ENCODE measurements at regions not wholly inside any gene's neighbourhood (a gene's known extent, or its start where the extent isn't known, plus 50 kb on each side); places are given as distances from the start of the nearest gene placed in this dataset.
"Not testable (repeated sequence)": the region's sequence is repeated elsewhere in the genome, so short reads cannot be mapped to it uniquely, and the experiment has no call there.

GRCh38 chr6:10140824-10141223 lies 274.1 kb downstream of the TFAP2A start:
- H3K4me3 ChIP-seq (ENCODE audit: low read depth, low read length), result no peak overlapping the region
- no peak for TF ChIP-seq CTCF (IDR thresholded peaks at IDR 0.05; ENCODE audit: low read depth, low read length)

- no peak for TF ChIP-seq CTCF (IDR thresholded peaks at IDR 0.05; ENCODE audit: low read depth, low read length)
- H3K4me3 ChIP-seq (ENCODE audit: low read depth, low read length), result no peak overlapping the region
Observed at GRCh38 chr6:10140136-10140535, 274.7 kb downstream of the TFAP2A start.

- no peak for TF ChIP-seq CTCF (IDR thresholded peaks at IDR 0.05; ENCODE audit: low read depth, low read length)
- H3K4me3 ChIP-seq (ENCODE audit: low read depth, low read length), result no peak overlapping the region
Observed at GRCh38 chr6:10138917-10139316, 276.0 kb downstream of the TFAP2A start.

- TF ChIP-seq CTCF (IDR thresholded peaks at IDR 0.05; ENCODE audit: low read depth, low read length), result no peak
- H3K4me3 ChIP-seq (ENCODE audit: low read depth, low read length), result no peak overlapping the region
Observed at GRCh38 chr6:10136636-10137035, 278.2 kb downstream of the TFAP2A start.

- H3K4me3 ChIP-seq (ENCODE audit: low read depth, low read length), result not testable (repeated sequence)
Observed at GRCh38 chr6:10134185-10134584, 280.7 kb downstream of the TFAP2A start.

- H3K4me3 ChIP-seq (ENCODE audit: low read depth, low read length), result no peak overlapping the region
- no peak for TF ChIP-seq CTCF (IDR thresholded peaks at IDR 0.05; ENCODE audit: low read depth, low read length)
Observed at GRCh38 chr6:10128721-10129120, 286.2 kb downstream of the TFAP2A start.

GRCh38 chr6:10122164-10122563 lies 292.7 kb downstream of the TFAP2A start:
- no peak overlapping the region for H3K4me3 ChIP-seq (ENCODE audit: low read depth, low read length)
- TF ChIP-seq CTCF (IDR thresholded peaks at IDR 0.05; ENCODE audit: low read depth, low read length), result no peak

GRCh38 chr6:10112871-10113549 lies 301.9 kb downstream of the TFAP2A start:
- no peak overlapping the region for H3K4me3 ChIP-seq (ENCODE audit: low read depth, low read length)
- TF ChIP-seq CTCF (IDR thresholded peaks at IDR 0.05; ENCODE audit: low read depth, low read length), result no peak

Measured in WI38 (cell line).